NCI-H345 (cell line): ENCODE measurements at regions not wholly inside any gene's neighbourhood (a gene's known extent, or its start where the extent isn't known, plus 50 kb on each side); places are given as distances from the start of the nearest gene placed in this dataset.
"Not testable (repeated sequence)": the region's sequence is repeated elsewhere in the genome, so short reads cannot be mapped to it uniquely, and the experiment has no call there.

ENCODE experiments used
- DNase-seq: peaks from one replicate; lab custom pipeline; 2025; lab: John Stamatoyannopoulos, UW

DNA sequence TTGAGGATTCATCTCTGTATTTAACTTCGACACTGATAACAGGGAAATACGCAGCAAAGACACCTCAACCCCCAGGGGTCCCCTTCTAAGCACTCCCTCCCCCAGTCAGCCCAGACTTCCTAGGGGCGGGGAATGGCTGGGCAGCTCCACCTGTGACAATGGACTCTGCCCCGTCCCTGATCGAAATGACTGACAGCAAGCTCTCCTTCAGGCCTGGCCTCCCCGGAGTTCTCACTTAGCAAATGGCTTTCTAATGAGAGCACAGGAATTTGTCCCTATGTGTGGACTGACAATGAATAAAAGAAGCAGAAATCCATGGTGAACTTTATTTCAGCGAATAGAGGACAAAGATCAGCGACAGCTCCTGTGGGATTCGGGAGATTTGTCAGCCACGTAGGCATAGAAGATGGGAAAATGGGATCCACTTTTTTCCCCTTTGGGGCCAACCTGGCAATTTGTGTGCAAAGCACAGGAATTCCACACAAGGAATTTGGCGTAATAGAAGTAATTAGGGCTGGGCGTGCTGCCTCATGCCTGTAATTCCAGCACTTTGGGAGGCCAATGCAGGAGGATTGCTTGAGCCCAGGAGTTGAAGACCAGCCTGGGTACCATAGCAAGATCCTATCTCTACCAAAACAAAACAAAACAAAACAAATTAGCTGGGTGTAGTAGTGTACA is 63.8 kb downstream of the TNFAIP2 start:
- DNase-seq, result no peak

DNA sequence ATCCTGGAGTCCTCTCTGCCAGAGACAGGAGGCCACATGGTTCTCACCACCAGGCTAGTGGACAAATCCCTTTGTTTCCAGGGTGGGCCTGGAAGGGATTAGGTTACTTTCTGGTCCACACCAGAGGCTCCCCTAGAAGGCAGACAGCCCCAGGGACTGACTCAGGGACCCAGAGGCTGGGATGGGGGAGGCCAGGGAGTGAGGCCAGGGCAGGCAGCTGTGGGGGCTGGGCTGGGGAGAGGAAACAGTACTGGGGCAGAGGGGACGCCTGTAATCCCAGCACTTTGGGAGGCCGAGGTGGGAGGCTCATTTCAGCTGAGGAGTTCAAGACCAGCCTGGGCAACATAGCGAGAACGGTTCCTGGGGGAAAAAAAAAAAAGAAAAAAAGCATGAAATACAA is 64.7 kb downstream of the TNFAIP2 start:
- DNase-seq, result no peak

DNA sequence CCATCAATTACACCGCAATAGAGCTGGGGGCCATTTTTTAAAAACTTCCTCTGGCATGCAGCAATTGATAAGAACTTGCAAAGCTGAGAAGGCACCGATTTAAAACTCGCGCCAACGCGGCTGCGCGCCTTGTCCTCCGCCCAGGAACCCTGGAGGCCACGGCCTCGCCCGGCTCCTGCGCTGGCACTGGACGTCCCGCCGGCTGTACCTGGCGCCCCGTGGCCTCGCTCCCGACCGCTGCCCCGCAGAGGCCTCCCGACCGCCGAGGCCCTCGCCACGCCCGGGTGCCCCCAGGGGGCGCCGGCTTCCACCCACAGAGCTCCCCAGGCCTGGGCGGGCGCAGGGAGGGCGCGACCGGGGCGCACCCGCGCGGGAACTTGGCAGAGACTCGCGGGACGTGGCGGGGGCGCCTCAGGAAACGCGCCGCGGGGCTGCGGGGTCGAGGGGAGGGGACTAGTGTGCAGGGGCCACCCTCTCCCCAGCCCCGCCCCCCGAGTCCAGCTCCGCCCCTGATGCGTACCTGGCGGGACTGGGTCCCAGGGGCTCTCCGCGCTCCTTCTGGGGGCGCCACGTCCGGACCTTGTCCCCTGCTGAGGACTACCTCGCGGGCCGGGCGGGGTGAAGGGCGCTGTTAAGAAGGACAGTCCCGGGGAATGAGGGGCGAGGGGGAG is 65.7 kb downstream of the TNFAIP2 start:
- DNase-seq, result peak; percentile 10

DNA sequence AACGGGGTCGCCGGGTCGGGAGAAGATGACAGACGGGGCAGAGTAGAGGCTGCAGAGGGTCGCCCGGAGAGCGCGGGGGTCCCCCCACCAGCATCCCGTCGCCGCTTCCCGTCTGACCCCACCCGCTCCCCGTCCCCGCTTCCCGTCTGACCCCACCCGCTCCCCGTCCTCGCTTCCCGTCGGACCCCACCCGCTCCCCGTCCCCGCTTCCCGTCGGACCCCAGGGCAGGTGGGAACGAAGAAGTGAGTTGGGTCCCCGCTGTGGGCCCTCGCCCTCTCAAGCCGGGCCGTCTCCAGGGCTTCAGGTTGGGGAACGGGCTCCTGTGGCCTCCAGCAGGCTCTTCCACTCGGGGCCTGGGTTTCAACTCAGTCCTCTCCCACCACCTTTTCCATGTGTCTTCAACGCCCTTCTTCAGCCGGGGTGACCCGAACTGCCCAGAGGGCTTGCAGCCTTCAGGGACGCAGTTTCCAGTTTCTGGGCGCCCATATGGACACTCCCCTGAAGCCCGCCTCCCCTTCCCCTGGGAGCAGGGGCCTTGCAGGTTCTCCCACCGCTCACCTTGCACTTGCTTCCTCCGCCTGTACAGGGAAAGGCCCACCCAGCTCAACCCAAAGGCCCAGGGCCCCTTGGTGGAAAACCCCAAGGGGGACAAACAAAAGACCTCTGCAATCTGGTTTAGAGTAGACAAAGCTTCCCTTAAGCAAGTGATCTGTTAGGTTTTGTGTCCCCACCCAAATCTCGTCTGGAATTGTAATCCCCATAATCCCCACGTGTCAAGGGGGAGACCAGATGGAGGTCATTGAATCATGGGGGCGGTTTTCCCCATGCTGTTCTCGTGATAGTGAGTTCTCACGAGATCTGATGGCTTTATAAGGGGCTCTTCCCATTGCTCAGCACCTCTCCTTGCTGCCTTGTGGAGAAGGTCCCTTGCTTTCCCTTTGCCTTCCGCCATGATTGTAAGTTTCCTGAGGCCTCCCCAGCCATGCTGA is 66.5 kb downstream of the TNFAIP2 start:
- no peak for DNase-seq

DNA sequence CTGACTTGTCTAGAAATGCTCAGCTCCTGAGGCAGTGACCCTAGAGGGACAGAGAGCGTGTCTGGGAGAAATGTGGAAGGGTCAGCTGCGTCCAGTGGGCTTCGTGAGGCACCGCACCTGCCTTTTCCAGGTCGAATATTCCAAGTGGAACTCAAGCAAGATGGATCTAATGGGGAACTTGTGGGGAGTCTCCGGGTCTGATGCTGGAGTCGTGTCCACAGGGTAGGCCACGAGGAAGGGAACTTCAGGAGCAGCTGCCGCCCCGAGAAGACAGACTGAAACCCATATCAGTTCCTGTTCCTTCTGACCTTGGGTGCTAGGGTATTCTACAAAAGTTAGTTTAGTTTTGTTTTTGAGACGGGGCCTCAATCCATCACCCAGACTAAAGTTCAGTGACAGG is 67.5 kb downstream of the TNFAIP2 start:
- no peak for DNase-seq

DNA sequence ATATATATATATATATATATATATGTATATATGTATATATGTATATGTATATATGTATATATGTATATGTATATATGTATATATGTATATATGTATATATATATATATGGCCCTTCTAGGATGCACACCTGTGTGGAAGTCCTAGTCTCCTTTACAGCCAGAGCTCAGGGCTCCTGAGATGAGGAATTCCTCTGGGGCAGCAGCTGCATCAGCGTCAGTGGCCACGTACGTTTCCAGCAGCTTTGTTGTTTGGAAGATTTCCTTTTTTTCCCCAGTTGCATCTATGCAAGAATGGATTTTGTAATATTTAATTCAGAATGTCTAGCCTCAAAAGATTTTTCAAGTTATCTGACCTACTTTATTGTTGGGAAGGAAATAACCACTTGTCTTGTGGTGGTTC is 68.6 kb downstream of the TNFAIP2 start:
- no peak for DNase-seq

DNA sequence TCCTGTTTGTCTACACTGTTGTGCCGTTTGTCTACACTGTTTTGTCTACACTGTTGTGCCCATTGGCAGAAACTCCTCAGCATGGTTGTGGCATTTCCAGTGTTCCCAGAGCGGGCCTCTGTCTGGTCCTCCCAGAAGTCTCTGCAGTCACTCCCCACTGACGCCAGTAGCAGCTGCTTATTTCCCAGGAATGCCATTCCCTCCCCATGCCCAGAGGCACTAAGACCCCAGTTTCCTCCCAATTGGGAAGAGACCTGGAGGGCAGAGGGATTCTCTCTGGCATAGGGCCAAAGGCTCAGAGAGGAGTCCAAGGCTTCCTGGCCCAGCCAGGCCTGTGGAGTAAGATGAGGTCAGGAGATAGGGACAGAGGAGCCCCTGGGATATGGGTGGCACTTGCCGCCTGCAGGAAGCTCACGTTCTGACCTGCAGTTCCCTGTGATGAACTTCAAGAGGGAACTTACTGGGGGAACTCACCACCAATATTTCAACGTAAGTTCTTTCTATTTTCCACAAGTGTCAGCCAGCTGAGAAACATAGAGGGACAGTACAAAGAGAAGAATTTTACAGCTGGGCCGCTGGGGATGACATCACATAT is 69.1 kb downstream of the TNFAIP2 start:
- no peak for DNase-seq

DNA sequence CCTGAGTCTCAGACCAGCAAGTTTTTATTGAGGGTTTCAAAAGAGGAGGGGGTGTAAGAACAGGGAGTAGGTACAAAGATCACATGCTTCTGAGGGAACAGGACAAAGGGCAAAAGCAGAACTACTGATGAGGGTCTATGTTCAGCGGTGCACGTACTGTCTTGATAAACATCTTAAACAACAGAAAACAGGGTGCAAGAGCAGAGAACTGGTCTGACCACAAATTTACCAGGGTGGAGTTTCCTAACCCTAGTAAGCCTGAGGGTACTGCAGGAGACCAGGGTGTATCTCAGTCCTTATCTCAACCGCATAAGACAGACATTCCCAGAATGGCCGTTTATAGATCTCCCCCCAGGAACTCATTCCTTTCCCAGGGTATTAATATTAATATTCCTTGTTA is 69.6 kb downstream of the TNFAIP2 start:
- not testable (repeated sequence) for DNase-seq

DNA sequence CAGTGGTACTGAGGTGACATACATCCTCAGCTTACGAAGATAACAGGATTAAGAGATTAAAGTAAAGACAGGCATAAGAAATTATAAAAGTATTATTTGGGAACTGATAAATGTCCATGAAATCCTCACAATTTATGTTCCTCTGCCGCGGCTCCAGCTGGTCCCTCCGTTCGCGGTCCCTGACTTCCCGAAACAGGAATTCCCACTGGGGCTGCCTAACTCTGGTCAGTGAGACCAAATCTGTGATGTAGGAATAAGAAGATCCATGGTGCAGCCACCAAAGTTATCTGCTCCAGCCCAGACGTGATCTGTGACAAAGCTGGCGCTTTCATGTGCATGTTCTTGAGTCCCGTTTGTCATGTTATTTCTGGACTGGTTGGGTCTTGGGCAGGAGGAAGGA is 70.2 kb downstream of the TNFAIP2 start:
- not testable (repeated sequence) for DNase-seq

DNA sequence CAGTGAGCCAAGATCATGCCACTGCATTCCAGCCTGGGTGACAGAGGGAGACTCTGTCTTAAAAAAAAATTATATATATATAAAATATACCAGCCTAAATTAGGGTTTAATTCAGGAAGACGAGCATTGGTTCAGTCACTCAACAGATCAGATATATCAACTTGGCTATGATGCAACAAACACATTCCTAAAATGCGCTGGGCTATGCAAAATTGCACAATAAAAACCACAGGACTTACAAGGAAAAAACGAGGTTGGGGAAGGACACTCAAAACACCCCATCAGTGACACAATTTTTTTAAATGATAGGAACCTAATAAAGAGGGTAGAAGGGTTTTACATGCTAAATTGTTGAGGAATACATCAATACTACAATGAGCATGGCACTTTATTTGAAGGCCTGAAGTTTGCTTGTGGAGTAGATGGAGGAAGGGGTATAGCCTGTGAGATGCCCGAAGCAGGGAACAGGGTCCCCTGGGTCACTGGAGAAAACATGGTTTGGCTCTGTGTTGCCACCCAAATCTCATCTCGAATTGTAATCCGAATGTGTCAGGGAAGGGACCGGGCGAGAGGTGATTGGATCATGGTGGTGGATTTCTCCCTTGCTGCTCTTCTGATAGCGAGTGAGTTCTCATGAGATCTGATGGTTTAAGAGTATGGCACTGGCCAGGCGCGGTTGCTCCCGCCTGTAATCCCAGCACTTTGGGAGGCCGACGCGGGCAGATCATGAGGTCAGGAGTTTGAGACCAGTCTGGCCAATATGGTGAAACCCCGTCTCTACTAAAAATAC is 71.2 kb downstream of the TNFAIP2 start:
- DNase-seq, result no peak

DNA sequence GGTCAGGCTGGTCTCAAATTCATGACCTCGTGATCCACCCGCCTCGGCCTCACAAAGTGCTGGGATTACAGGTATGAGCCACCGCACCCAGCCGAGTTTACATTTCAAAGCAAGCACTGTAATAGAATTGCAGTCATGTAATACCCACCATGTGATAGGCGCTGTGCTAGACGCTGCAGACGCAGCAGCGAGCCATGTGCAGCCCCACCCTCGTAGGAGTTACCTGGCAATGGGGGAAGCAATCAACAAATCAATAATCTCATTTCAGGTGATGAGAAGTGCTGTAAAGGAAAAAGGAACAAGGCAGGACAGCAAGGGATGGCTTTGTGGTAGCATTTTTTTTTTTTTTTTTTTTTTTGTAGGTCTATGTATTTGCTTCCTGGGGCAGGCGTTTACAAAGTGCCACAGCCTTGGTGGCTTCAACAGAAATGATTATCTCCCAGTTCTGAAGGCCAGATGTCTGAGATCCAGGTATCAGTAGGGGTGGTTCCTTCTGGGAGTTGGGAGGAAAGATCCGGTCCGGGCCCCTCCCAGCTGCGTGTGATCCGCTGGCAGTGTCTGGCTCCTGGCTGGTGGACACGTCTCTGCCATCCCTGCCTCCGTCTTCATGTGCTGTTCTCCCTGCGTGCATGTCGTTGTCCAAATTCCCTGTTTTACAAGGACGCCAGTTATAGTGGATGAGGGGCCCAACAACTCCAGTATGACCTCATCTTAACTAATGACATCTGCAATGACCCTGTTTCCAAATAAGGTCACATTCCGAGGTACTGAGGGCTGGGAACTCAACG is 72.8 kb downstream of the TNFAIP2 start:
- no peak for DNase-seq

DNA sequence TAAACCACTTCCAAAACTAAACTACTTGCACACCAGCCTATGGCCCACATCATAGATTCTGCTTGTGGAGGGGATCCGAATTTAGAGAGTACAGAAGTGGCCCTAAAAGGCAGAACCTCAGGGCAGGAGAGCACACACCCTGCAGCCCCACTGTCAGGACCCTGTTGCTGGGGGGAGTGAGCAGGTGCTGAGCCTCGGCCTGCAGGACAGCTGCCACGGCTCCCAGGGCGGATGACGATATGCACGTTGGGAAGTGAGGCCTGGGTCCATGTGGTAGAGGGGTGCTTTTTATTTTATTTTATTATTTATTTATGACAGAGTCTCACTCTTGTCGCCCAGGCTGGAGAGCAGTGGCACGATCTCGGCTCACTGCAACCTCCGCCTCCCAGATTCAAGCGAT is 73.5 kb downstream of the TNFAIP2 start:
- DNase-seq, result no peak

DNA sequence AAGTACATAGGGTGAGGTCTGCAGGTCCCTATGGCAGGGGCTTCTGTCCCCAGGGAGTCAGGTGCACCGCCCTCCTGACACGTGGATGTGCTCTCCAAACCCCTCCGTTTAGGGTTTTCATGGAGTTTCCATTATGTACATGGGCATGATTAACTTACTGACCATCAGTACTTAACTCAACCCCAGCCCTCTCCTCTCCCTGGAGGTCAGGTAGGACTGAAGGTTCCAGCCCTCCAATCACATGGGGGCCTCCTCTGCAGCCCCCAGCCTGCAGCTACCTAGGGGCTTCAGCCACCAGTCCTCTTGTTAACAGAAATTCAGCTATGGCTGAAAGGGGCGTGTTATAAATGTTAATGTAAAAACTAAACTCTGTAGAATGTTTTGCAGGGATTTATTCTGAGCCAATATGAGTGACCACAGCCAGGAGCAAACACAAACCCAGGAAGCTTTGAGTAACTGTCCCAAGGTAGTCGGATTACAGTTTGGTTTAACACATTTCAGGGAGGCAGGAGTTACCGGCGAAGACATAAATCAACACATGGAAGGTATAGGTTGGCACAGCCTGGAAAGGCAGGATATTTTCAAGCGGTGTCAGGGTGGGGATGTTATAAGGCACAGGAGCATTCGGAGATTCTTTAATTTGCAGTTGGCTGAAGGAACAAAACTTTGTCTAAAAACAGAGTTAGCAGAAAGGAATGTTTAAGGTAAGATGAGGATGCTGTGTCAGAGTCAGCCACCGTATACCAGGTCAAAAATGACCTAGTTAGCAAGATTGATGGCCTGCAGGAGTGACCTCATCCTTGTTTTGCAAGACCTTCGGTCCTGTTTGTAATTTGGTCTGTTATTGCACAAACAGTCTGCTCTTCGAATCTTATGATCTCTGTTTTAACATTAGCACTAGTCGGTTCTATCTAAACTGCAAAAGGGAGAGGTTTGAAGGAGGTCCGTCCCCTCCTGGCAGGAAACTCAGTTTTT is 75.2 kb downstream of the TNFAIP2 start:
- DNase-seq, result no peak

DNA sequence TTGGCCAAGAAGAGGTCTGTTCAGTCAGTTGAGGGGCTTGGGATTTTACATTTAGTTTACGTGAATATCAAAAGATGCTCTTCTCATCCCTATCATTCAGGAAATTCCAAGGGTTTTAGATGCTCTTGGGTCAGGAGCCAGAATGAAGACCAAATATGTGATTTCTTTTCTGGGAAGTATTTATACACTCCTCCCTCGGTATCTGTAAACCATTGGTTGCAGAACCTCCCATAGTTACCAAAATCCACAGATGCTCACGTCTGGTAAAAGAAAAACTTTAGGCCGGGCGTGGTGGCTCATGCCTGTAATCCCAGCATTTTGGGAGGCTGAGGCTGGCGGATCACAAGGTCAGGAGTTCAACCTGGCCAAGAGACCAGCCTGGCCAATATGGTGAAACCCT is 75.9 kb downstream of the TNFAIP2 start:
- DNase-seq, result no peak

DNA sequence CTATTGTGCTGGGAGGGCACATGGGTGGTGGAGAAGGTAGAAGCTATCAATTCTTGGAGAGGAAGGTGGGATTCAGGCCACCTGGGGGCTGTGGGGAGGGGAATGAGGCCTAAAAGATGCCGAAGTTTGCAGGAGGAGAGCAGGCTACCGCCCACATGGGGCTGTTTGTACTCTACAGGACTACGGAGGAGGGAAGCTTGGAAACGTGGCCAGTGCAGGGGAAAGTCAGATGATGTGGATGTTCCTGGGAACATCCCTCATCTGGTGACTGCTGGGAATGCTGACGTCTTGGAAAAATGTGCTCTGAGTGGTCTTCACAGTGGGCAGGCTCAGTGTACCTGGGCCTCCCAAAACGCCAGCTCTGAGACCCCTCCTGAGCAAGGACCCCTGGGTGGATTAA is 78.5 kb downstream of the TNFAIP2 start:
- DNase-seq, result no peak

DNA sequence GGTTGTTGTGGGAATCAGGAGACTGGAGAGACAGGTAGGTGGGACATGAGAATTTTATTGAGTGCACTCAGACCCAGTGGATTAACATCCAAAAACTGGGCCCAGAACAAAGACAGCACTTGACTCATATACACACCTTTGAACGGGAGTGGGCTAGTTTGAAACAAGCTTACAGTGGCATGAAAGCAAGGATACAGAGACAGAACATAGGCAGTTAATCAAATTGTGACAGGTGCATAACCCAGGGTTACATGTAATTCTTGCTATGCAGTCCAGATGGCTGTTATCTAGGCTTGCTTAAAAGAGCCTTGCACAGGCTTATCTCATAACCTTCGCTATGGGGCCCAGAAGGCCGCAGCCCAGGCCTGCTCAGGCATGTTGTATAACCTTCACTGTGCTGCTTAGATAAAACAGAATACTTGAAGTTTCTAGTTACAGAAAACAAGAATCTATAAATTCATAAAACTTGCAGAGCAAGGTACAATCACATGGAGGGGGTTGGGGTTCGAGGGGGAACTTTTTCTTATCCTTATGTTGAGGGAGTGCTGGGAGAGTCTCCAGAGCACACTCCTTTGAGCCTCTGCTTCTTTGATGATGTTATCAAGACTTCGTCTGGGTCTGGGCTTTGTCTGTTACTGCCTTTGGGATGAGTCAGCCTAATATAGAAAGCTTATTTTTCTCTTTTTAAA is 81.7 kb downstream of the TNFAIP2 start:
- DNase-seq, result no peak

DNA sequence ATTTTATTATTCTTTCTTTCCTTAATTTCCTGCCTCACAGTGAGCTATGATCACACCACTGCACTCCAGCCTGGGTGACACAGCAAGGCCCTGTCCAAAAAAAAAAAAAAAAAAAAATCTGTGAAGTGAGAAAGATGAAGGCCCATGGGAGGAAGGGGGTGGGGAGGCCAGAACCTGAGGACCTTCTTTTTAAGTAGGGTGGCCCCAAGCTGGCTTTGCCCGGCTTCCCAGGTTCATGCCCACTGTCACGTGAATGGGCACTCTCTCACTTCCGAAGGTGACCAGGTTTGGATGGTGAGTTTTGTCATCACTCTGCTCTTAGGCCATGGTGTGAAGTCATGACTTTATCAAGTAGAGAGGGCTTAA is 82.3 kb downstream of the TNFAIP2 start:
- DNase-seq, result no peak

DNA sequence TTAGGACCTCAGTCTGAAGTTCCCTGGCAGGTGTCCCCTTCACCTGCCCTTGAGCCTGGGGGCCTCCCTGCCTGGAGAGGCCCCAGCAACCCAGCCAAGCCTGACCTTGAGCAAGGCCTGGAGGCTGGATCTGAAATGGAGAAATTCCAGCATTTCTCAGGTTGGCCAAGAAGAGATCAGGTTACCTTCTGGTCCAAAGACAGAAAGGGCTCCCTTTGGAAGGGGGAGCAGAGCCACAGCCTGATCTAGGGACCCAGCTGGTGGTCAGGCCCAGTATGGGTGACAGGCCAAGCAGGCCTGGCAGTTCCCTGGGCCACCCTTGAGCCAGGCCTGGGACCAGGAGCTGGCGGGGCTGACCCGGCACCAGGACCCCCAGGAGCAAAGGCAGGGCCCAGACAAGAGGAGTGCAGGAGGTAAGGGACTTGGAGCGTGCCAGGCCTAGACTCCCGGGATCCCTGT is 82.8 kb downstream of the TNFAIP2 start:
- no peak for DNase-seq

DNA sequence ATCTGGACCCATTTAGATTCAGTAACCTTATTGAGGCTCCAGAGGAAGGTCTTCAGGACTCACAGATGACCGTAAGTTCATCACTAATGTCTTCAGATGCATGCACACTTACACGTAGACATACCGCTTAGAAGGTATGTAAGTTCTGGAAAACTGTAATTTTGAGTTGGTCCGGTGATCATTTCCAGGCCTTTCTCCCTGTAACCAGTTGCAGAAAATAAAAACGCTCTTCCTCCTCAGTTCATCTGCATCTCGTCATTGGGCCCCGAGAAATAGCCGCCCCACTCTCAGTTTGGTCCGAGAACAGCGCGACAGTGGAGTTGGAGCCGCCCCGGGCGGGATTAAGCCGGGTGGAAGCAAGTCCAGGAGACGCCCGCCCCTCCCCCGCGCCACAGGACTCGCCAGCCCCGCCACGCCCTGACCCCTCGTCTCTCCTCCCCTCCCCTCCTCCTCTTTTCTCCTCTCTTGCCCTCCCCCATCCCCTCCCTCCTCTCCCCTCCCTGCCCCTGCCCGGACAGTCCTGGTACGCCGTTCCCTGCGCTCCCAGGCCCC is 83.7 kb downstream of the TNFAIP2 start:
- no peak for DNase-seq
